B cell (primary cell): ENCODE measurements at regions not wholly inside any gene's neighbourhood (a gene's known extent, or its start where the extent isn't known, plus 50 kb on each side); places are given as distances from the start of the nearest gene placed in this dataset.

ENCODE experiments used
- CTCF ChIP-seq: fragments of 200-600 bp; IDR thresholded peaks from one replicate; pipeline ENCODE4 v1.8.0; 2022; ENCODE audit warnings: antibody characterized with exemption, mild to moderate bottlenecking
- EZH2 ChIP-seq: IDR thresholded peaks from 2 replicates; pipeline ENCODE4 v1.6.1; 2012; ENCODE audit warnings: borderline replicate concordance, low read depth, mild to moderate bottlenecking, moderate library complexity, low read length; ENCODE audit not compliant: insufficient read depth, poor library complexity, severe bottlenecking

GRCh38 chr6:119727504-119728219, 378.1 kb upstream of the MAN1A1 start:
- no peak for TF ChIP-seq CTCF
- TF ChIP-seq EZH2 = no peak
